ENCODE measurements at regions not wholly inside any gene's neighbourhood (a gene's known extent, or its start where the extent isn't known, plus 50 kb on each side); places are given as distances from the start of the nearest gene placed in this dataset.

DNA sequence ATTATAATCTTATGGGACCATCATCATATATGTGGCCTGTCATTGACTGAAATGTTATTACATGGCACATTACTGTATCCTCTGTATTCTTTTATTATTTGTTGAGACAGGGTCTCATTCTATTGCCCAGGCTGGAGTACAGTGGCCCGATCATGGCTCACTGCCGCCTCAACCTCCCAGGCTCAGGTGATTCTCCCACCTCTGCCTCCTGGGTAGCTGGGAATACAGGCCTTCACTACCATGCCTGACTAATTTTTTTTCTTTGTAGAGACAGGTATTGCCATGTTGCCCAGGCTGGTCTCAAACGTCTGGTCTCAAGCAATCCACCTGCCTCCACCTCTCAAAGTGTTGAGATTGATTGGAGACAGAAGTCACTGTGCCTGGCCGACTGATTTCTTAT is 153.2 kb downstream of the RASSF9 start:
- TF ChIP-seq POLR2A (IDR thresholded peaks at IDR 0.05): no peak
- TF ChIP-seq, protein P1, sequence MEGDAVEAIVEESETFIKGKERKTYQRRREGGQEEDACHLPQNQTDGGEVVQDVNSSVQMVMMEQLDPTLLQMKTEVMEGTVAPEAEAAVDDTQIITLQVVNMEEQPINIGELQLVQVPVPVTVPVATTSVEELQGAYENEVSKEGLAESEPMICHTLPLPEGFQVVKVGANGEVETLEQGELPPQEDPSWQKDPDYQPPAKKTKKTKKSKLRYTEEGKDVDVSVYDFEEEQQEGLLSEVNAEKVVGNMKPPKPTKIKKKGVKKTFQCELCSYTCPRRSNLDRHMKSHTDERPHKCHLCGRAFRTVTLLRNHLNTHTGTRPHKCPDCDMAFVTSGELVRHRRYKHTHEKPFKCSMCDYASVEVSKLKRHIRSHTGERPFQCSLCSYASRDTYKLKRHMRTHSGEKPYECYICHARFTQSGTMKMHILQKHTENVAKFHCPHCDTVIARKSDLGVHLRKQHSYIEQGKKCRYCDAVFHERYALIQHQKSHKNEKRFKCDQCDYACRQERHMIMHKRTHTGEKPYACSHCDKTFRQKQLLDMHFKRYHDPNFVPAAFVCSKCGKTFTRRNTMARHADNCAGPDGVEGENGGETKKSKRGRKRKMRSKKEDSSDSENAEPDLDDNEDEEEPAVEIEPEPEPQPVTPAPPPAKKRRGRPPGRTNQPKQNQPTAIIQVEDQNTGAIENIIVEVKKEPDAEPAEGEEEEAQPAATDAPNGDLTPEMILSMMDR (IDR thresholded peaks at IDR 0.05): no peak
